AG20443 (cell line): ENCODE measurements at regions not wholly inside any gene's neighbourhood (a gene's known extent, or its start where the extent isn't known, plus 50 kb on each side); places are given as distances from the start of the nearest gene placed in this dataset.

Source experiments
- DNase-seq: peaks from one replicate; pipeline ENCODE4 v3.0.0; 2012; ENCODE audit warnings: low spot score, mixed read lengths

- DNase-seq, result no peak
These were observed 1080.6 kb upstream of the B3GALT2 start for GRCh38 chr1:194267021-194267420.

GRCh38 chr1:194256010-194256409 is 1069.6 kb upstream of the B3GALT2 start:
- no peak for DNase-seq

- no peak for DNase-seq
These were observed 1065.8 kb upstream of the B3GALT2 start for GRCh38 chr1:194252199-194252598.

GRCh38 chr1:194241215-194241614 is 1054.8 kb upstream of the B3GALT2 start:
- no peak for DNase-seq

- no peak for DNase-seq
These were observed 1046.7 kb upstream of the B3GALT2 start for GRCh38 chr1:194233069-194233468.

- DNase-seq, result no peak
These were observed 1044.1 kb upstream of the B3GALT2 start for GRCh38 chr1:194230351-194231144.

GRCh38 chr1:194228427-194228826 is 1042.0 kb upstream of the B3GALT2 start:
- DNase-seq, result no peak

- DNase-seq, result no peak
These were observed 1040.7 kb upstream of the B3GALT2 start for GRCh38 chr1:194227161-194227560.

GRCh38 chr1:194225821-194226220 is 1039.4 kb upstream of the B3GALT2 start:
- no peak for DNase-seq

GRCh38 chr1:194223596-194223995 is 1037.2 kb upstream of the B3GALT2 start:
- no peak for DNase-seq

GRCh38 chr1:194215448-194215847 is 1029.0 kb upstream of the B3GALT2 start:
- no peak for DNase-seq

- DNase-seq, result no peak
These were observed 1028.3 kb upstream of the B3GALT2 start for GRCh38 chr1:194214735-194215134.

- no peak for DNase-seq
These were observed 1023.5 kb upstream of the B3GALT2 start for GRCh38 chr1:194209920-194210319.

GRCh38 chr1:194208674-194209073 is 1022.3 kb upstream of the B3GALT2 start:
- DNase-seq, result no peak

- no peak for DNase-seq
These were observed 1010.1 kb upstream of the B3GALT2 start for GRCh38 chr1:194196562-194196961.

GRCh38 chr1:194194724-194195123 is 1008.3 kb upstream of the B3GALT2 start:
- DNase-seq, result no peak

GRCh38 chr1:194184974-194185373 is 998.6 kb upstream of the B3GALT2 start:
- no peak for DNase-seq

GRCh38 chr1:194184425-194184824 is 998.0 kb upstream of the B3GALT2 start:
- no peak for DNase-seq

GRCh38 chr1:194181845-194182244 is 995.4 kb upstream of the B3GALT2 start:
- DNase-seq, result no peak

- no peak for DNase-seq
These were observed 989.8 kb upstream of the B3GALT2 start for GRCh38 chr1:194176212-194176611.

GRCh38 chr1:194175251-194175650 is 988.8 kb upstream of the B3GALT2 start:
- DNase-seq, result no peak

- no peak for DNase-seq
These were observed 988.1 kb upstream of the B3GALT2 start for GRCh38 chr1:194174528-194174927.

GRCh38 chr1:194171596-194171995 is 985.2 kb upstream of the B3GALT2 start:
- DNase-seq, result no peak

- DNase-seq, result no peak
These were observed 981.7 kb upstream of the B3GALT2 start for GRCh38 chr1:194167956-194168640.
